ENCODE measurements at regions not wholly inside any gene's neighbourhood (a gene's known extent, or its start where the extent isn't known, plus 50 kb on each side); places are given as distances from the start of the nearest gene placed in this dataset.

GRCh38 chr15:59918994-59919951 lies 84.8 kb upstream of the FOXB1 start:
- no peaks in the 10 kb centered on the region for H3K4me1 ChIP-seq (ENCODE audit: control insufficient read depth in 1 of 2, insufficient read depth in 2 of 2, low read length in 2 of 2)
- POLR2A ChIA-PET: interaction anchor here (0.5 to 0.7 kb wide), 2 partner anchors 15 to 280 kb away, joined by 3 read pairs; no protein-coding TSS in a partner anchor
- ATAC-seq (no peak), DNase-seq (ENCODE audit: low read depth, low spot score) (no peak)
- H3K4me2 ChIP-seq (ENCODE audit: low read length): no peak overlapping the region
- no peak overlapping the region for H3K9ac ChIP-seq (ENCODE audit: low read length)
- CTCF ChIA-PET: interaction anchor here (0.6 to 2.2 kb wide), 2 partner anchors 222 to 407 kb away, joined by 3 to 13 read pairs; no protein-coding TSS in a partner anchor
- H3K4me3 ChIP-seq (replicated peaks in 1 of 2; ENCODE audit: low read depth in 1 of 2, low read length in 2 of 2): no peak overlapping the region
- no peaks in the 10 kb centered on the region for H3K36me3 ChIP-seq (ENCODE audit: control insufficient read depth in 1 of 2, insufficient read depth in 2 of 2, low read length in 2 of 2)
- H3K9me2 ChIP-seq (ENCODE audit: insufficient read depth): no peaks in the 10 kb centered on the region
- no peaks in the 10 kb centered on the region; the same call in 1 of the 2 replicates for H4K20me1 ChIP-seq (ENCODE audit: insufficient read depth)
- no peaks in the 10 kb centered on the region for H3K9me3 ChIP-seq (ENCODE audit: control insufficient read depth in 1 of 2, insufficient read depth in 1 of 2, low read depth in 1 of 2, low read length in 2 of 2)
- RAD21 ChIA-PET (ENCODE audit: low non-redundant PET in 1 of 2, low total read pairs in 2 of 2, uncharacterized antibody in 2 of 2, unreplicated experiment in 2 of 2): no interaction called here
- intact Hi-C loops (cut with micrococcal nuclease): no loop called here
- H2AFZ ChIP-seq (ENCODE audit: low read depth, low read length, poor library complexity, severe bottlenecking): no peak overlapping the region
- no peak overlapping the region for H3K27ac ChIP-seq (ENCODE audit: low read depth, low read length)
- TF ChIP-seq ZBTB33 (IDR thresholded peaks at IDR 0.05; ENCODE audit: extremely low read depth, insufficient replicate concordance, low read length): no peak
- TF ChIP-seq, protein P1, sequence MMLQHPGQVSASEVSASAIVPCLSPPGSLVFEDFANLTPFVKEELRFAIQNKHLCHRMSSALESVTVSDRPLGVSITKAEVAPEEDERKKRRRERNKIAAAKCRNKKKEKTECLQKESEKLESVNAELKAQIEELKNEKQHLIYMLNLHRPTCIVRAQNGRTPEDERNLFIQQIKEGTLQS (IDR thresholded peaks at IDR 0.05): no peak
- TF ChIP-seq MAX (IDR thresholded peaks at IDR 0.05): no peak
- no peak for TF ChIP-seq EZH2phosphoT487 (IDR thresholded peaks at IDR 0.05; ENCODE audit: borderline replicate concordance)
- no peak for TF ChIP-seq ZFX (IDR thresholded peaks at IDR 0.05)
- no peak for TF ChIP-seq TCF7L2 (IDR thresholded peaks at IDR 0.05; ENCODE audit: borderline replicate concordance, extremely low read depth, insufficient read depth, insufficient read length)
- no peak for TF ChIP-seq SRF (IDR thresholded peaks at IDR 0.05; ENCODE audit: low read depth)
- no peak for TF ChIP-seq ZNF274 (IDR thresholded peaks at IDR 0.05; ENCODE audit: low read depth, low read length)
- TF ChIP-seq POLR2AphosphoS5 (IDR thresholded peaks at IDR 0.05; ENCODE audit: low read depth, low read length): no peak
- TF ChIP-seq FOSL1 (IDR thresholded peaks at IDR 0.05; ENCODE audit: low read depth): no peak
- H3K27me3 ChIP-seq (ENCODE audit: insufficient read depth, low read length): peaks cover 38% of the 10 kb centered on the region
- no peaks in the 10 kb centered on the region for H3K79me2 ChIP-seq (ENCODE audit: insufficient read depth, low read length)
- no TSS peak for BruUV-seq (replicated peaks)

Data from HCT116 (cell line).